ENCODE measurements at regions not wholly inside any gene's neighbourhood (a gene's known extent, or its start where the extent isn't known, plus 50 kb on each side); places are given as distances from the start of the nearest gene placed in this dataset.

- Histone ChIP-seq H3K4me3 (no peak overlapping the region), H3K27ac (no peak overlapping the region), H3K27me3 (no peaks in the 10 kb centered on the region), H3K9me3 (ENCODE audit: low read depth) (no peaks in the 10 kb centered on the region), H3K36me3 (no peaks in the 10 kb centered on the region), H3K4me1 (ENCODE audit: low read depth) (peaks cover 5% of the 10 kb centered on the region)
- peak in 1 of 2 donors; percentile 53 for DNase-seq (ENCODE audit: low read depth in 1 of 2, low spot score in 1 of 2)
- no peak for TF ChIP-seq CTCF (IDR thresholded peaks at IDR 0.05; ENCODE audit: low read depth, low read length)
Observed at GRCh38 chr2:204110338-204110741, 173.8 kb downstream of the ICOS start.

DNA sequence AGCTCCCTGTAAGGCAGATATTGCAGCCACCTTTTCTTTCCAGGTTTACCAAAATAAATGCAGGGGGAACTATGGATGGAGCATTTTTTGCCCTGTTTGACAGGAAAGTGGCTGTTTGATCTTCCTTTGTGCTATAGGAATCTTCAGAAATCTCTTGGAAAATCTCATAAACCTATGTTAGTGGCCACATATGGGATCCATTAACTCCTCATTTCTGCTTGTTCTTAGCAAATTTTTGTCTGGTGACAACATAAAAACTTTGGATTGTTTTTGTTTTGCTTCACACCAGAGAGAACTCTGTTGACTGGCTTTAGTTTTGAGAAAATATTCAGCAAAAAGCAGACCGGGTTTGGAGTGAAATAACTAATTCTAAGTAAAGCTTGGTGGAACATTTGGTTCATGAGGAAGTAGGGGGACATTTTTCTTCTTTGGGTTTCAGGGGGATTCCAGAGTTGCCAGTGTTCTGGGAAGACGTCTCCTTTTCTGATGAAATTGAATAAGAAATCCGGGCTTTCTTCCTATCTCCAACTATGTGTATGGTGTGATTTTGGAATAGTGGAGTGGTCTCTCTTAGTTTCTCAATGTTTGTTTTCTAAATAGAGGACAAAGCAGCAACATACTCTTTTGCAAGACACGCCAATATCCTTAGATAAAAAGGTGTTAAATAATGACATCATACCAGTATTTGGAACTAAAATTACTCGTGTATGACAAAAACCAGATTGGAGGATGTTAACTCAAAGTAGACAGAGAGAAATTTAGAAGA lies 174.4 kb downstream of the ICOS start:
- Histone ChIP-seq H3K36me3 (no peaks in the 10 kb centered on the region), H3K27ac (no peak overlapping the region)

DNA sequence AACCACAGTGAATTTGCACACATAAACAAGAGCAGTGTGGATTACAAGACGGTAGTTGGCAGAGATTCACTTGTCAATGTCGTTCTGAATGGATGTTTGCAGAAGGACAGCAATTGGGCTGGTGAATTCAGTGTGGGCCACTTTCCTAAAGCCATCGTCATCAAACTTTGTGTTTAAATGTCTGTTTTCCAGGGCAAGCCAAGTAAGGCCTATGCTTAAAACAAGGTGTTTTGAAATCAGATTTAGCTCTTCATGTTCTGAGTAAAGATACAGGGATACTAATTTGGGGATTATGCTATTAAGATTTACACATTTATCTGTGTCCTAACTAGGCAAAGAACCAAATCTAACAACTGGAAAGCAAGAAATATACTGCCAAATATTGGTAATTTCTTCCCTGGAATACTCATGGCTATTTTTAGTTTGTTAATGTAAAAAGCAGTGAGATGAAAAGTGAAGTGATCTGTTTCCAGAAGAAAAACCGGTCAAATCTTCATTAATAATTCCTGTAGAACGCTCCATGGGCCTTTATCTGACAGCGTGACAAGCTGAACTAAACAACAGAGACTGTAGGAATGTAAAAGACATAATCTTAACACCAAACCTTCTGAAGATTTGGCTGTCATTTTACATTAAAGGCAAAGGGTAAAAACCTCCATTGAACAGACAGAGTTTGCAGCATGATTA lies 175.7 kb downstream of the ICOS start:
- no peaks in the 10 kb centered on the region for H3K36me3 ChIP-seq
- H3K9me3 ChIP-seq (ENCODE audit: low read depth): no peaks in the 10 kb centered on the region
- TF ChIP-seq CTCF (IDR thresholded peaks at IDR 0.05; ENCODE audit: low read depth, low read length): no peak
- H3K27me3 ChIP-seq: no peaks in the 10 kb centered on the region
- no peak overlapping the region for H3K4me3 ChIP-seq
- DNase-seq (ENCODE audit: low read depth in 1 of 2, low spot score in 1 of 2): no peak
- peaks cover 5% of the 10 kb centered on the region for H3K4me1 ChIP-seq (ENCODE audit: low read depth)
- no peak overlapping the region for H3K27ac ChIP-seq

More for the DNA sequence above, 174.4 kb downstream of the ICOS start:
- Histone ChIP-seq H3K27me3 (no peaks in the 10 kb centered on the region), H3K9me3 (ENCODE audit: low read depth) (no peaks in the 10 kb centered on the region), H3K4me3 (no peak overlapping the region), H3K4me1 (ENCODE audit: low read depth) (peaks cover 5% of the 10 kb centered on the region)
- DNase-seq (ENCODE audit: low read depth in 1 of 2, low spot score in 1 of 2): no peak
- TF ChIP-seq CTCF (IDR thresholded peaks at IDR 0.05; ENCODE audit: low read depth, low read length): no peak

DNA sequence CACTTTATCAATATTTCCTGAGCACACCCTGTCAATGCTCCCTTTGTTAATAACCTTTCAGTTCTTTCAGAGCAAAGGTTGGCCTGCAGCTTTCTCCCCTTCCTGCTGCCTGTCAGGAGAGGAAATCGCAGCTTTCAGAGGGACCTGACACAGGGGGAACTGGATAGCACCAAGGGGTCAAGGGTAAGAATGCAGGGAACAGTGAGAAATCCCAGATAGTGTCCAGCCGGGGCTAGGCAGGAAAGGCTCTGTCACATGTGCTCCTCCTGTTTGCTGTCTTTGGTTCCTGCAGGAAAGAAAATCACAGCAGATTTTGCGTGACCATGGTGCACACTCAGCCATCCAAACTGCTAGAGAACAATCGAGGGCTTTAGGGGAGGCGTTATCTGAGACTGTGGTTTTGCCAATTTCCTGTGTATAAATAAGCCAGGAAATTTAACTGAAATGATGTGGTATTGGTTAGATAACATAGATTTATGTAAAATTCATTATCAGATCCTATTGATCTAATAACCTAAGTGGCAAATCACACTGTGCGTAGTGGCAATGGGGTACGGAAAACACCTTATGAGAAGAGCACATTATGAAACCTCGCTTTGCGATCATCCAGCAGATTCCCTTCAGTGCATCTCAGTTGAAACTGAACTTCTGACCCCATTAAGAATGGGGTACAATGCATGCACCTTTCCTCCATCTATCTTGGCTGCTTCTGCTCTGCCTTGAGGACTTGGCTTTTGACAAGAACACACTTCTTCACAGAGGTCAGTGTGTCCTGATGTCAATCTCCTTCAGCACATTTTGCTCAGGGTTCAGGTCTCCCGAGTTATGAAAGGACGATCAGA lies 178.0 kb downstream of the ICOS start:
- no peak overlapping the region for H3K27ac ChIP-seq
- peak in 1 of 2 donors; percentile 17 for DNase-seq (ENCODE audit: low read depth in 1 of 2, low spot score in 1 of 2)
- peaks cover 5% of the 10 kb centered on the region for H3K4me1 ChIP-seq (ENCODE audit: low read depth)
- H3K36me3 ChIP-seq: no peaks in the 10 kb centered on the region
- no peak for TF ChIP-seq CTCF (IDR thresholded peaks at IDR 0.05; ENCODE audit: low read depth, low read length)
- H3K9me3 ChIP-seq (ENCODE audit: low read depth): no peaks in the 10 kb centered on the region
- no peak overlapping the region for H3K4me3 ChIP-seq
- H3K27me3 ChIP-seq: no peaks in the 10 kb centered on the region

DNA sequence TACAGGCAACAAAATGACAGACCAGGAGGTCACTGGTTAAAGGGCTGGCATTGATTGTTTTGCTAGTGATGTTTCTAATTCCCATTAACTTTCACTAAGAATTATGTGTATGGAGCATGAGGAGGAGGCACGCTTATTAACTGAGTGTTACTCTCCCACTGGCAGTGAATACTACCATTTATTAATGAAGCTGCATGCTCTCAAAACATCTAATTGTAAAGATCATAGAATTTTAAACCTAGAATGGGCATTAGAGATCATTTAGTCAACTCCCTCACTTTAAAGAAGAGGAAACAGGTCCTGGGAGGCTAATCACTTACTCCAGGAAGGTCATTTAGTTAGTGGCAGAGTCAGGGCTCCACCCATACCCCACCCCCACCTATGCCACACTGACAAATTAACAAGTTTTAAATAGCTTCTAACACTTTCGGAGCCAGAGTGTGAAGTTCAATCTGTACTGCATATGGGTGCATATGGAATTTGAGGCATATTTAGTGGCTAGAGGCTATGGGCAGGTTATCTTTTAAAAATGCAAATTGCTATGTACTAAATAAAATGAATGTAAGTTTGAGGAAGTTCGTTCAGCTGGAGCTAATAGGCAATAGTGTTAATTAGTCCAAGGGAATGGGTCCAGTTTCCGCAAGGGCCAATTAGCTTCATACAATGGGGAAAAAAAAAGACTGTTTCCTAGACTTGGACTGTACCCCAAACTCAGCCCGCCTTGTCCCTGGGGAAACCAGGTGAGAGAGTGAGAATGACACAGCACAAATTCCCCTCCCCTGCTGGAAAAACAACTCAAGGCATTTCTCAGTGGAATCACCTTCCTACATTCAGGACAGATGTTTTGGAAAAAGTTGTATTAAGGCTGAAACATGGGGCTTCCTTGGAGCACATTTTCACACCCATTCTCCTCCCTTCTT lies 178.8 kb downstream of the ICOS start:
- Histone ChIP-seq H3K4me1 (ENCODE audit: low read depth) (peaks cover 5% of the 10 kb centered on the region), H3K27ac (no peak overlapping the region), H3K27me3 (no peaks in the 10 kb centered on the region), H3K4me3 (no peak overlapping the region), H3K9me3 (ENCODE audit: low read depth) (no peaks in the 10 kb centered on the region), H3K36me3 (no peaks in the 10 kb centered on the region)
- no peak for DNase-seq (ENCODE audit: low read depth in 1 of 2, low spot score in 1 of 2)
- no peak for TF ChIP-seq CTCF (IDR thresholded peaks at IDR 0.05; ENCODE audit: low read depth, low read length)
